H4 (cell line): ENCODE measurements at regions not wholly inside any gene's neighbourhood (a gene's known extent, or its start where the extent isn't known, plus 50 kb on each side); places are given as distances from the start of the nearest gene placed in this dataset.

Experiments used
- DNase-seq: peaks from one replicate; pipeline ENCODE4 v3.0.0-alpha.2; 2015; ENCODE audit warnings: low spot score

GRCh38 chr4:11769434-11769833, 340.7 kb upstream of the HS3ST1 start:
- no peak for DNase-seq

GRCh38 chr4:11768251-11768972, 339.7 kb upstream of the HS3ST1 start:
- no peak for DNase-seq

- DNase-seq = peak; percentile 31
These were observed 337.3 kb upstream of the HS3ST1 start for GRCh38 chr4:11765849-11766453.

GRCh38 chr4:11748164-11748872, 319.6 kb upstream of the HS3ST1 start:
- peak; percentile 81 for DNase-seq

- DNase-seq = no peak
These were observed 318.0 kb upstream of the HS3ST1 start for GRCh38 chr4:11746734-11747133.

GRCh38 chr4:11743976-11744375, 315.3 kb upstream of the HS3ST1 start:
- DNase-seq = no peak

GRCh38 chr4:11743236-11743635, 314.5 kb upstream of the HS3ST1 start:
- DNase-seq = no peak

GRCh38 chr4:11741190-11741652, 312.5 kb upstream of the HS3ST1 start:
- peak; percentile 46 for DNase-seq

- DNase-seq = no peak
These were observed 311.3 kb upstream of the HS3ST1 start for GRCh38 chr4:11739992-11740391.

GRCh38 chr4:11736978-11737377, 308.3 kb upstream of the HS3ST1 start:
- no peak for DNase-seq

GRCh38 chr4:11735651-11736050, 307.0 kb upstream of the HS3ST1 start:
- DNase-seq = no peak

GRCh38 chr4:11732155-11732554, 303.5 kb upstream of the HS3ST1 start:
- no peak for DNase-seq

- DNase-seq = no peak
These were observed 301.9 kb upstream of the HS3ST1 start for GRCh38 chr4:11730545-11730944.

- DNase-seq = no peak
These were observed 300.9 kb upstream of the HS3ST1 start for GRCh38 chr4:11729548-11729947.

GRCh38 chr4:11727903-11728564, 299.3 kb upstream of the HS3ST1 start:
- no peak for DNase-seq

- DNase-seq = no peak
These were observed 296.0 kb upstream of the HS3ST1 start for GRCh38 chr4:11724731-11725130.

- no peak for DNase-seq
These were observed 293.5 kb upstream of the HS3ST1 start for GRCh38 chr4:11722223-11722622.

- DNase-seq = peak; percentile 63
These were observed 291.6 kb upstream of the HS3ST1 start for GRCh38 chr4:11720292-11720691.

GRCh38 chr4:11719879-11720278, 291.2 kb upstream of the HS3ST1 start:
- no peak for DNase-seq

- no peak for DNase-seq
These were observed 287.2 kb upstream of the HS3ST1 start for GRCh38 chr4:11715753-11716521.

GRCh38 chr4:11710453-11711093, 281.9 kb upstream of the HS3ST1 start:
- DNase-seq = no peak
